ENCODE measurements at regions not wholly inside any gene's neighbourhood (a gene's known extent, or its start where the extent isn't known, plus 50 kb on each side); places are given as distances from the start of the nearest gene placed in this dataset.

DNA sequence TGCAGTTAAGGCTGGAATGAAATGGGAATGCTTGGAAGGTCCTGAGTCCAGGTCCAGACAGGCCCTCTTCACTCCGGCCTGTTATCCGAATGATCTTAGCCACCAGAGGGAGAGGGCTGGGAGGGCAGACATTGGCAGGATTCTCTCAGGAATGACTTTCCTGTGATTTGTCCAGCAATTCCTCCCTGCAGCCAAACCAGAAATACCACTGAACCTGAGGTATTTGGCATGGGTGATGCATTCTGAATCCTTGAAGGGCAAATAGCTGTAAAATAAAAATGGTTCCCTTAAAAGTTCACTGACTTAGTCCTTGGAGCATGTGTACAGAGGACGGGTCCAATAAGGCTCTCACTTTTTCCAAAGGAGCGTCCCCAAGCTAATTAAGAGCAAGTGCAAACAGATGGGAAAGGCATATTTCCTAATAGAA lies 77.5 kb upstream of the HABP2 start:
- no peak overlapping the region for H3K4me3 ChIP-seq (replicated peaks; ENCODE audit: low read depth, low read length)
- TF ChIP-seq, protein P1, sequence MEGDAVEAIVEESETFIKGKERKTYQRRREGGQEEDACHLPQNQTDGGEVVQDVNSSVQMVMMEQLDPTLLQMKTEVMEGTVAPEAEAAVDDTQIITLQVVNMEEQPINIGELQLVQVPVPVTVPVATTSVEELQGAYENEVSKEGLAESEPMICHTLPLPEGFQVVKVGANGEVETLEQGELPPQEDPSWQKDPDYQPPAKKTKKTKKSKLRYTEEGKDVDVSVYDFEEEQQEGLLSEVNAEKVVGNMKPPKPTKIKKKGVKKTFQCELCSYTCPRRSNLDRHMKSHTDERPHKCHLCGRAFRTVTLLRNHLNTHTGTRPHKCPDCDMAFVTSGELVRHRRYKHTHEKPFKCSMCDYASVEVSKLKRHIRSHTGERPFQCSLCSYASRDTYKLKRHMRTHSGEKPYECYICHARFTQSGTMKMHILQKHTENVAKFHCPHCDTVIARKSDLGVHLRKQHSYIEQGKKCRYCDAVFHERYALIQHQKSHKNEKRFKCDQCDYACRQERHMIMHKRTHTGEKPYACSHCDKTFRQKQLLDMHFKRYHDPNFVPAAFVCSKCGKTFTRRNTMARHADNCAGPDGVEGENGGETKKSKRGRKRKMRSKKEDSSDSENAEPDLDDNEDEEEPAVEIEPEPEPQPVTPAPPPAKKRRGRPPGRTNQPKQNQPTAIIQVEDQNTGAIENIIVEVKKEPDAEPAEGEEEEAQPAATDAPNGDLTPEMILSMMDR (IDR thresholded peaks at IDR 0.05; ENCODE audit: low read length, missing control alignments) = no peak
- peak; percentile 6 for DNase-seq (ENCODE audit: low read depth)

DNA sequence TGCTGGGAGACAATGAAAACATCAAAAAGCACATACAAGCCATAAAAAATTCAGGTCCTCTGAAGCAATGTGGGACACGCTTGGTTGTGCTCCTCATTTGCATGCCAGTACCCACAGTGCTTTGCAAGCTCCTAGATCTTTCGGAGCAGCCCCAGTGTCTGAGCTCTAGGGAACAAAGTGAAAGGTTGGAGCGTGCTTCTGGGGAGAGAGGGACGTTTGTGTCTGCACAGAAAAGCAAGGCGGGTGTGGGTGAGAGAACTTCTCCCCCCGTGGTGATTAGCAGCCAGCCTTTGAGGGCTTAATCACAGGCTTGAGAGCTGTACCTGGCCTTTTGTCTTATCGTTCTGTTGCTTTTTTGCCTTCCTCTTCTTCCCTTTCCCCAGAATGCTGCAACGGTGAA lies 76.7 kb upstream of the HABP2 start:
- H3K4me3 ChIP-seq (replicated peaks; ENCODE audit: low read depth, low read length) = no peak overlapping the region
- DNase-seq (ENCODE audit: low read depth) = no peak
- TF ChIP-seq, protein P1 (IDR thresholded peaks at IDR 0.05; ENCODE audit: low read length, missing control alignments) = no peak

DNA sequence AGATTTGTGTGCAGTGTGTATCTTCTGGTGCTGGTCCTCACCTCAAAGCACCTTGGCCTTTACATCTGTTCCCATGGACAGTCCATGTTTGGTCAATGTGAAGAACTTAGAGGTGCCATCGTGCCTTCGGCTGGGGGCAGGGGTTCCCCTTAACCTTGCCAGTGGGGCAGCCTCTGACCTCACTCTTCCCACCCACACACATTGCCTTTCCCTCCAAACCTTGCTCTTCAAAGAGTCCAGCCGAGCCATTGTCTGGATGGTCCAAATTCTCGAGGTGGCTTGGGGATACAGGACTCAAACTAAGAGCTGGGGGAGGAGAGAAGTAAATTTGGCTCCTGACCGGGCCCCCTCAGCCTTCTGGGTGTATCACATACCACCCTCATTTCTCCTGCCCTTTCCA lies 76.2 kb upstream of the HABP2 start:
- TF ChIP-seq, protein P1 (IDR thresholded peaks at IDR 0.05; ENCODE audit: low read length, missing control alignments) = no peak
- no peak for DNase-seq (ENCODE audit: low read depth)
- H3K4me3 ChIP-seq (replicated peaks; ENCODE audit: low read depth, low read length) = no peak overlapping the region

DNA sequence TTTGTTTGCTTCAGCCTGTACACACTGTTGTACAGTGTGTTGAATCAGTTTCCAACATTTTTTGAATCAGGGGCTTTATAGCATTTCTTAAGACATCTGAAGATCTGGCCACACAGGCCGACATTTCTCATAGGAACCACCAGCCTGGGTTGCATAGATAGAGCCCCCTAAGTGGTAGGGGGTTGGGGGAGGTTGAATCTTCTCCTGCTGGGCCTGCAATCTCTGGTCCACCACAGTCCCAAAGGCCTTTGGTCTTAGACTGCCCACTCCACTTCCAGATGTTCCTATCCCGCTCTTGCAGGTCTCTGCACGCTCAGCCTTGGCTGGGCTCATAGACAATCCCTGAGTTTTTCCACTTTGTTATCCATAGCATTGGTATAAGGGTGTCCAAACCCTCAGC lies 75.4 kb upstream of the HABP2 start:
- TF ChIP-seq, protein P1 (IDR thresholded peaks at IDR 0.05; ENCODE audit: low read length, missing control alignments) = no peak
- no peak overlapping the region for H3K4me3 ChIP-seq (replicated peaks; ENCODE audit: low read depth, low read length)
- no peak for DNase-seq (ENCODE audit: low read depth)

DNA sequence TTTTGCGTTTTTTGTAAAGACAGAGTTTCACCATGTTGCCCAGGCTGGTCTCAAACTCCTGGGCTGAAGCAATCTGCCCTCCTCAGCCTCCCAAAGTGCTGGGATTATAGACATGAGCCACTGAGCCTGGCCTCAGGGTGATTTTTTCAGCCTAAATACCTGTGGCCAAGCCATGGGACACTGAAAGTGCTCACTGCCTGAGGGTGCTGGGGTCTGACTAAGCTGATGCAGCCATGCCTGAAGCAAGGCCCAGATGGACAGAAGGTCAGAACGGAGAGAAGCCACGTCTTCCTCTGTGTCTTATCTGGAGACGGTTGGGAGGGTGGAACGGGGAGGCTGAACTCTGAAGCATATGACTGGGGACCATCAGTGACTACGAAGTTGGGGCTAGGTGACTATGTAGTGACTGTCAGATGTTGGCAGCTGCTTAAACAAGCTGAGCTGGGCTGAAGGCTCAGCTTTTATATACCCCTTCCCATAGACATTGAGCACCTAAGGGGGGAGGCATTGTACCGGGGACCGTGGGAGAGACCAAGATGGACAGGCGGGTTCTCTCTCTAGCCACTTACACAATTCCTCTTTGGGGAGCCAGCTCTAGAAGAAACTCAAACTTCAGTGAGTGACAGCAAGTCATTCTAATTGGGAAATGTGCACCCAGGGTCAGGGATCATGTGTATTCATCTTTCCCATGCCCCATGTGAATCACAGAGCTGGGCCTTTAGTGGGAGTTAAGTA lies 73.3 kb upstream of the HABP2 start:
- no peak for DNase-seq (ENCODE audit: low read depth)
- H3K4me3 ChIP-seq (replicated peaks; ENCODE audit: low read depth, low read length) = no peak overlapping the region
- TF ChIP-seq, protein P1 (IDR thresholded peaks at IDR 0.05; ENCODE audit: low read length, missing control alignments) = no peak

DNA sequence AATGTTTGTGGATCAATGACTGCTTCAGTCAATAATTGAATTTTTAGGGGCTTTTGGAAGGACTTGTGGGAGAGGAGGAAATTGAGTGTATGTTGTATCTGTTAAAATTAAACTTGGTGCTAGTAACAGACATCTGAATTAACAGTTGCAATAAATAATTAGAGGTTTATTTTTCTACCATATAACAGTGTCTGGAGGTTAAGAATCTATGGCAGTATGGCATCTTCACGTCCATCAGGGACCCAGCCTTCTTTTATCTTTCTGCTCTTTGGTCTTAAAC lies 72.8 kb upstream of the HABP2 start:
- DNase-seq (ENCODE audit: low read depth) = no peak
- TF ChIP-seq, protein P1 (IDR thresholded peaks at IDR 0.05; ENCODE audit: low read length, missing control alignments) = no peak

DNA sequence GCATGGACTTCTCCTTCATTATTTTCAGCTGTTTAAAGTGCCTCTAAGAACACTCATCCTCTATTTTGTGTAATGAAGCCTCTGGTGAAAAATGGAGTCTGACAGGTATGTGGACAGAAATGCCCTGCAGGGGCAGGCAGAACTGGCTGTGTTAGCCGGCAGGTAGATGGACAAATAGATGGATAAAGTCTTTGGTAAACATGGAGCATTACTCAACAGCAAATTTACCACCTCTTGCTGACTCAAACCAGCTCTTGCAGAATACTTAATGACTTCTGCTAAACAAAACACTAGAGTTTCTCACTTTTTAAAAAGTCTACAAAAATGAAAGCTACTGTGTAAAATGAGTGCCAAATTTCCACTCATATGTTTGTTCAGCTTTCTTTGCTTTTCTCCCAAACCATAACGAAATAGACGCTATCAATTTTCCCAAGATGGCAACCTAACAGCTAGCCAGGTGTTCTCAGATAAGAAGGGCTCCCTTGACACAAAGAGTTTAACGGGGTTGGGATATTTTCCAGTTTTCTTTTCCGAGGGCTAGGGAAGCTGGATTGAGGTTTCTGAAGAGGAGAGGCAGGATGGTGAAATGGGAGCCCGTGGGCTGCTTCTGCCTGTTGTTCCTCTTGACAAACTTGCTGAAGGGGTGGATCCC lies 71.9 kb upstream of the HABP2 start:
- TF ChIP-seq, protein P1 (IDR thresholded peaks at IDR 0.05; ENCODE audit: low read length, missing control alignments) = no peak
- DNase-seq (ENCODE audit: low read depth) = no peak
- H3K4me3 ChIP-seq (replicated peaks; ENCODE audit: low read depth, low read length) = no peak overlapping the region

More for the DNA sequence above, 72.8 kb upstream of the HABP2 start:
- H3K4me3 ChIP-seq (replicated peaks; ENCODE audit: low read depth, low read length) = no peak overlapping the region

All from fibroblast of pulmonary artery (primary cell).